PC-9 (cell line): ENCODE measurements at regions not wholly inside any gene's neighbourhood (a gene's known extent, or its start where the extent isn't known, plus 50 kb on each side); places are given as distances from the start of the nearest gene placed in this dataset.

Source experiments
- CTCF ChIP-seq: fragments of 200-600 bp; sonication (generic); conservative IDR thresholded peaks from 2 replicates; pipeline ENCODE4 v1.6.1; 2017; ENCODE audit warnings: mixed run types, antibody characterized with exemption, mild to moderate bottlenecking, moderate library complexity
- EZH2 ChIP-seq: fragments of 200-600 bp; sonication (generic); IDR thresholded peaks from 2 replicates; pipeline ENCODE4 v1.8.0; 2017; ENCODE audit warnings: antibody characterized with exemption, low read depth

GRCh38 chr1:199089393-199090122, 450.7 kb downstream of the PTPRC start:
- TF ChIP-seq CTCF (no peak), EZH2 (no peak)
